ENCODE measurements at regions not wholly inside any gene's neighbourhood (a gene's known extent, or its start where the extent isn't known, plus 50 kb on each side); places are given as distances from the start of the nearest gene placed in this dataset.

DNA sequence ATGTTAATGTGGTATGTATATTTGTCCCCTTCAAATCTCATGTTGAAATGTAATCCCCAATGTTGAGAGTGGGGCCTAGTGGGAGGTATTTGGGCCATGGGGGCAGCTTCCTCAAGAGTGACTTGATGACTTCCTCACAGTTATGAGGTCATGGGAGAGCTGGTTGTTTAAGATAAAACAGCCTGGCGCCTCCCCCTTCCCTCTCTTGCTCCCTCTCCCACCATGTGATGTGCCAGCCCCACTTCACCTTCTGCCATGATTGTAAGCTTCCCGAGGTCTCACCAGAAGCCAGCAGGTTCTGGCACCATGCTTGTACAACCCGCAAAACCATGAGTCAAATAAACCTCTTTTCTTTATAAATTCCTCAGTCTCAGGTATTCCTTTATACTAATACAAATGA is 258.3 kb upstream of the POU3F3 start:
- TF ChIP-seq, protein P1, sequence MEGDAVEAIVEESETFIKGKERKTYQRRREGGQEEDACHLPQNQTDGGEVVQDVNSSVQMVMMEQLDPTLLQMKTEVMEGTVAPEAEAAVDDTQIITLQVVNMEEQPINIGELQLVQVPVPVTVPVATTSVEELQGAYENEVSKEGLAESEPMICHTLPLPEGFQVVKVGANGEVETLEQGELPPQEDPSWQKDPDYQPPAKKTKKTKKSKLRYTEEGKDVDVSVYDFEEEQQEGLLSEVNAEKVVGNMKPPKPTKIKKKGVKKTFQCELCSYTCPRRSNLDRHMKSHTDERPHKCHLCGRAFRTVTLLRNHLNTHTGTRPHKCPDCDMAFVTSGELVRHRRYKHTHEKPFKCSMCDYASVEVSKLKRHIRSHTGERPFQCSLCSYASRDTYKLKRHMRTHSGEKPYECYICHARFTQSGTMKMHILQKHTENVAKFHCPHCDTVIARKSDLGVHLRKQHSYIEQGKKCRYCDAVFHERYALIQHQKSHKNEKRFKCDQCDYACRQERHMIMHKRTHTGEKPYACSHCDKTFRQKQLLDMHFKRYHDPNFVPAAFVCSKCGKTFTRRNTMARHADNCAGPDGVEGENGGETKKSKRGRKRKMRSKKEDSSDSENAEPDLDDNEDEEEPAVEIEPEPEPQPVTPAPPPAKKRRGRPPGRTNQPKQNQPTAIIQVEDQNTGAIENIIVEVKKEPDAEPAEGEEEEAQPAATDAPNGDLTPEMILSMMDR (IDR thresholded peaks at IDR 0.05), result no peak
- TF ChIP-seq POLR2A (IDR thresholded peaks at IDR 0.05), result no peak

All from Peyer's patch (tissue), 4 donors.